Esophagus muscularis mucosa (tissue), 3 donors: ENCODE measurements at regions not wholly inside any gene's neighbourhood (a gene's known extent, or its start where the extent isn't known, plus 50 kb on each side); places are given as distances from the start of the nearest gene placed in this dataset.

Experiments
- CTCF ChIP-seq, 3 experiments: fragments of 200-600 bp in 2 of 3; fragments of 450-650 bp in 1 of 3; sonication (generic) in 2 of 3; IDR thresholded peaks; one replicate each; pipeline ENCODE4 v1.5.1; 2017 to 2019; ENCODE audit warnings: antibody characterized with exemption in 3 of 3, mild to moderate bottlenecking in 2 of 3, moderate library complexity in 1 of 3
- POLR2A ChIP-seq: fragments of 450-650 bp; IDR thresholded peaks from one replicate; pipeline ENCODE4 v1.6.1; 2017; ENCODE audit warnings: antibody characterized with exemption, moderate library complexity, mild to moderate bottlenecking, low read depth
- POLR2AphosphoS5 ChIP-seq, 2 donors: sonication (generic); formaldehyde crosslinking; IDR thresholded peaks; one replicate each; pipeline ENCODE4 v1.6.1; 2017; ENCODE audit warnings: antibody characterized with exemption in 2 of 2

- no peak for TF ChIP-seq POLR2A
- TF ChIP-seq POLR2AphosphoS5 (IDR thresholded peaks at IDR 0.05) = no peak
- no peak for TF ChIP-seq CTCF (IDR thresholded peaks at IDR 0.05)
These were observed 510.7 kb upstream of the LRRTM1 start for GRCh38 chr2:80815259-80815658.
